OCI-LY3 (cell line): ENCODE measurements at regions not wholly inside any gene's neighbourhood (a gene's known extent, or its start where the extent isn't known, plus 50 kb on each side); places are given as distances from the start of the nearest gene placed in this dataset.

ENCODE experiments used
- EZH2phosphoT487 ChIP-seq: fragments of 200-600 bp; shearing (Covaris generic); IDR thresholded peaks from 2 replicates; pipeline ENCODE4 v1.6.1; 2018; ENCODE audit warnings: antibody characterized with exemption, mixed run types, low read depth
- TF ChIP-seq, protein P1 (sequence below): fragments of 200-600, 300-600 bp; sonication (generic); IDR thresholded peaks from 2 replicates; pipeline ENCODE4 v1.5.1; 2014; ENCODE audit warnings: antibody characterized with exemption, low read length, low read depth

DNA sequence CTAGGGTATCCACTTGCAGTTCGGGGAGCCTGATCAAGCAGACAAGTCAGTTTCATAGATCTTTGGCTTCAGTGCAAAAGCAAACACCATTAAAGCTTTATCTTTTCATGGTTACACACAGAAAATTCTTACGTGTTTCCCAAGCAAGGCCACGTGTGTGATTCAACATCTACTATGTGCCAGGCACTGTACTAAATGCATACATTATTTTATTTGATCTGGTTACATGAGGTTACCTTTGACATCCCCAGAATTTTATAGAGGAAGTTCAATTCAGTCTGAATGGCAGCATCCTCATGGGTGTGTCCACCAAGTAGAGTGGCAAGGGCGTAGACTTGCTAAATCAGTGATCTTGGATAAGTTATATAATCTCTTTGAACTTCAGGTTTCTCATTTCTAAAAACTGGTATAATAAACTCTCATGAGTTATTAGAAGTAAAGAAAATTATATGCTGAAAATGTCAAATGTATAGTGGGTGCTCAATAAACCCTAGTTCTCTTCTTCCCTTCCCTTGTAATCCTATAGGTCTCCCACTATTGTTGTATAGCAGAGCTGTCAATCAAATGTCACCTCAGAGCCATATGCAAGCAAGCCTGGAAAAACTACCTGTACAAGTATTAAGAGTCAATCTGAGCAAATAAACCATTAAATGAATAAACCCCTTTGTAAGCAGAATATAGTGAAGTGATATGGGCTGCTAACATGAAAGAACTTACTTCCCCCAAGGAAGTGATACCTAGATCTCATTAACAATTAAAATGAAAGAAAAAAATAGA lies 50.3 kb upstream of the TMX1 start:
- no peak for TF ChIP-seq EZH2phosphoT487
- TF ChIP-seq, protein P1, sequence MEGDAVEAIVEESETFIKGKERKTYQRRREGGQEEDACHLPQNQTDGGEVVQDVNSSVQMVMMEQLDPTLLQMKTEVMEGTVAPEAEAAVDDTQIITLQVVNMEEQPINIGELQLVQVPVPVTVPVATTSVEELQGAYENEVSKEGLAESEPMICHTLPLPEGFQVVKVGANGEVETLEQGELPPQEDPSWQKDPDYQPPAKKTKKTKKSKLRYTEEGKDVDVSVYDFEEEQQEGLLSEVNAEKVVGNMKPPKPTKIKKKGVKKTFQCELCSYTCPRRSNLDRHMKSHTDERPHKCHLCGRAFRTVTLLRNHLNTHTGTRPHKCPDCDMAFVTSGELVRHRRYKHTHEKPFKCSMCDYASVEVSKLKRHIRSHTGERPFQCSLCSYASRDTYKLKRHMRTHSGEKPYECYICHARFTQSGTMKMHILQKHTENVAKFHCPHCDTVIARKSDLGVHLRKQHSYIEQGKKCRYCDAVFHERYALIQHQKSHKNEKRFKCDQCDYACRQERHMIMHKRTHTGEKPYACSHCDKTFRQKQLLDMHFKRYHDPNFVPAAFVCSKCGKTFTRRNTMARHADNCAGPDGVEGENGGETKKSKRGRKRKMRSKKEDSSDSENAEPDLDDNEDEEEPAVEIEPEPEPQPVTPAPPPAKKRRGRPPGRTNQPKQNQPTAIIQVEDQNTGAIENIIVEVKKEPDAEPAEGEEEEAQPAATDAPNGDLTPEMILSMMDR = no peak
